K562 (cell line): ENCODE measurements at regions not wholly inside any gene's neighbourhood (a gene's known extent, or its start where the extent isn't known, plus 50 kb on each side); places are given as distances from the start of the nearest gene placed in this dataset.

Experiments used
- DIDO1 ChIP-seq: fragments of 450-650 bp; IDR thresholded peaks from 2 replicates; pipeline ENCODE4 v1.6.1; 2016; ENCODE audit warnings: low read depth, missing biosample characterization, missing genetic modification characterization
- ELF1 ChIP-seq: fragments of 200-800 bp; sonication (Bioruptor generic); IDR thresholded peaks from 2 replicates; pipeline ENCODE4 v1.6.1; 2016; ENCODE audit warnings: missing genetic modification characterization, missing compliant biosample characterization
- EP300 ChIP-seq: IDR thresholded peaks from 2 replicates; pipeline ENCODE4 v1.6.1; 2012; ENCODE audit warnings: low read length, improper control_type of control experiment
- ETV6 ChIP-seq, 3 experiments: fragments of 150-350 bp in 1 of 3; sonication (generic) in 1 of 3; formaldehyde crosslinking in 1 of 3; IDR thresholded peaks; 2 replicates each; pipeline versions ENCODE4 v1.6.1 to v1.8.0; 2014 to 2022; ENCODE audit warnings: borderline replicate concordance in 2 of 3, low read depth in 2 of 3, antibody characterized with exemption in 1 of 3, low read length in 1 of 3, mild to moderate bottlenecking in 1 of 3, missing genetic modification reagents in 1 of 3
- GABPA ChIP-seq: fragments of 200-800 bp; sonication (Bioruptor generic); conservative IDR thresholded peaks from 2 replicates; pipeline ENCODE4 v1.6.1; 2016; ENCODE audit warnings: low read depth, missing genetic modification characterization, missing compliant biosample characterization
- GTF2F1 ChIP-seq: IDR thresholded peaks from 2 replicates; pipeline ENCODE4 v1.6.1; 2011; ENCODE audit warnings: low read depth, low read length, improper control_type of control experiment
- HNRNPL ChIP-seq: fragments of 200-400 bp; formaldehyde crosslinking; IDR thresholded peaks from 2 replicates; pipeline ENCODE4 v1.6.1; 2017; ENCODE audit warnings: low read depth, mild to moderate bottlenecking, low read length
- MLX ChIP-seq, 2 experiments: fragments of 450-650 bp in 1 of 2; sonication (generic) in 1 of 2; formaldehyde crosslinking; conservative IDR thresholded peaks; 2 replicates each; pipeline versions ENCODE4 v1.4.0 to v1.8.1; 2020 to 2022; ENCODE audit warnings: mild to moderate bottlenecking in 1 of 2, missing genetic modification reagents in 1 of 2
- RAD21 ChIP-seq, 2 experiments: fragments of 250-450 bp in 1 of 2; fragments of 450-650 bp in 1 of 2; sonication (Bioruptor Pico) in 1 of 2; formaldehyde crosslinking in 1 of 2; IDR thresholded peaks in 1 of 2; conservative IDR thresholded peaks in 1 of 2; 2 replicates each; pipeline versions ENCODE4 v1.4.0 to v1.8.0; 2020 to 2022; ENCODE audit warnings: mild to moderate bottlenecking in 2 of 2, moderate library complexity in 1 of 2
- ZNF3 ChIP-seq: fragments of 250-450 bp; sonication (Bioruptor Pico); IDR thresholded peaks from 2 replicates; pipeline ENCODE4 v1.5.0; 2021; ENCODE audit warnings: mild to moderate bottlenecking, moderate library complexity
- ZSCAN29 ChIP-seq: fragments of 450-650 bp; IDR thresholded peaks from 2 replicates; pipeline ENCODE4 v1.6.1; 2017
- TF ChIP-seq, protein P1 (sequence below), 3 experiments: IDR thresholded peaks in 2 of 3; conservative IDR thresholded peaks in 1 of 3; 2 replicates each; pipeline ENCODE4 v1.5.1; 2011 to 2012; ENCODE audit warnings: low read length in 3 of 3, mild to moderate bottlenecking in 3 of 3, control low read depth in 2 of 3, improper control_type of control experiment in 1 of 3, inconsistent platforms in 1 of 3, low read depth in 1 of 3, mixed read lengths in 1 of 3, moderate library complexity in 1 of 3; ENCODE audit not compliant: insufficient read depth in 2 of 3

GRCh38 chr2:60226943-60227342 lies 326.5 kb downstream of the BCL11A start:
- TF ChIP-seq ZNF3 (no peak), EP300 (no peak), GABPA (tag) (no peak), HNRNPL (no peak), RAD21 (CRISPR knock-in tag; conservative IDR thresholded peaks at IDR 0.05 in 1 of 2, IDR thresholded peaks at IDR 0.05 in 1 of 2) (no peak), ELF1 (tag) (no peak), ZSCAN29 (no peak), MLX (CRISPR knock-in tag; conservative IDR thresholded peaks at IDR 0.05) (no peak), DIDO1 (no peak), ETV6 (IDR thresholded peaks at IDR 0.05; ENCODE audit: borderline replicate concordance in 1 of 2, low read depth in 2 of 2, low read length in 1 of 2) (no peak), ETV6 (CRISPR knock-in tag; IDR thresholded peaks at IDR 0.05; ENCODE audit: borderline replicate concordance) (no peak), GTF2F1 (no peak)
- TF ChIP-seq, protein P1, sequence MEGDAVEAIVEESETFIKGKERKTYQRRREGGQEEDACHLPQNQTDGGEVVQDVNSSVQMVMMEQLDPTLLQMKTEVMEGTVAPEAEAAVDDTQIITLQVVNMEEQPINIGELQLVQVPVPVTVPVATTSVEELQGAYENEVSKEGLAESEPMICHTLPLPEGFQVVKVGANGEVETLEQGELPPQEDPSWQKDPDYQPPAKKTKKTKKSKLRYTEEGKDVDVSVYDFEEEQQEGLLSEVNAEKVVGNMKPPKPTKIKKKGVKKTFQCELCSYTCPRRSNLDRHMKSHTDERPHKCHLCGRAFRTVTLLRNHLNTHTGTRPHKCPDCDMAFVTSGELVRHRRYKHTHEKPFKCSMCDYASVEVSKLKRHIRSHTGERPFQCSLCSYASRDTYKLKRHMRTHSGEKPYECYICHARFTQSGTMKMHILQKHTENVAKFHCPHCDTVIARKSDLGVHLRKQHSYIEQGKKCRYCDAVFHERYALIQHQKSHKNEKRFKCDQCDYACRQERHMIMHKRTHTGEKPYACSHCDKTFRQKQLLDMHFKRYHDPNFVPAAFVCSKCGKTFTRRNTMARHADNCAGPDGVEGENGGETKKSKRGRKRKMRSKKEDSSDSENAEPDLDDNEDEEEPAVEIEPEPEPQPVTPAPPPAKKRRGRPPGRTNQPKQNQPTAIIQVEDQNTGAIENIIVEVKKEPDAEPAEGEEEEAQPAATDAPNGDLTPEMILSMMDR (IDR thresholded peaks at IDR 0.05 in 2 of 3, conservative IDR thresholded peaks at IDR 0.05 in 1 of 3; ENCODE audit: insufficient read depth in 2 of 3, low read depth in 1 of 3, low read length in 3 of 3): no peak
